Sigmoid colon (tissue), 4 donors: ENCODE measurements at regions not wholly inside any gene's neighbourhood (a gene's known extent, or its start where the extent isn't known, plus 50 kb on each side); places are given as distances from the start of the nearest gene placed in this dataset.
A peak's percentile ranks its signal among the peaks of the same experiment; 100 is the strongest.

Experiments
- CTCF ChIP-seq, 4 experiments: fragments of 450-650 bp in 3 of 4; fragments of 200-600 bp in 1 of 4; IDR thresholded peaks; one replicate each; pipeline ENCODE4 v1.5.1; 2016 to 2019; ENCODE audit warnings: antibody characterized with exemption in 4 of 4, mild to moderate bottlenecking in 3 of 4, moderate library complexity in 2 of 4
- EP300 ChIP-seq, 4 donors: sonication (generic); formaldehyde crosslinking; IDR thresholded peaks; one replicate each; pipeline ENCODE4 v1.6.1; 2017; ENCODE audit warnings: antibody characterized with exemption in 4 of 4
- POLR2A ChIP-seq, 2 donors: fragments of 450-650 bp; IDR thresholded peaks; one replicate each; pipeline ENCODE4 v1.6.1; 2016; ENCODE audit warnings: antibody characterized with exemption in 2 of 2, mild to moderate bottlenecking in 2 of 2, moderate library complexity in 2 of 2
- POLR2AphosphoS5 ChIP-seq, 4 donors: sonication (generic); formaldehyde crosslinking; IDR thresholded peaks; one replicate each; pipeline ENCODE4 v1.6.1; 2017; ENCODE audit warnings: antibody characterized with exemption in 4 of 4

- no peak for TF ChIP-seq POLR2A (IDR thresholded peaks at IDR 0.05)
- no peak for TF ChIP-seq CTCF (IDR thresholded peaks at IDR 0.05)
- peak; percentile 21 to 60 (median 49) for TF ChIP-seq POLR2AphosphoS5 (IDR thresholded peaks at IDR 0.05)
- no peak for TF ChIP-seq EP300 (IDR thresholded peaks at IDR 0.05)
Measured at GRCh38 chr15:39300451-39301153, 280.3 kb upstream of the THBS1 start.
